ENCODE measurements at regions not wholly inside any gene's neighbourhood (a gene's known extent, or its start where the extent isn't known, plus 50 kb on each side); places are given as distances from the start of the nearest gene placed in this dataset.

DNA sequence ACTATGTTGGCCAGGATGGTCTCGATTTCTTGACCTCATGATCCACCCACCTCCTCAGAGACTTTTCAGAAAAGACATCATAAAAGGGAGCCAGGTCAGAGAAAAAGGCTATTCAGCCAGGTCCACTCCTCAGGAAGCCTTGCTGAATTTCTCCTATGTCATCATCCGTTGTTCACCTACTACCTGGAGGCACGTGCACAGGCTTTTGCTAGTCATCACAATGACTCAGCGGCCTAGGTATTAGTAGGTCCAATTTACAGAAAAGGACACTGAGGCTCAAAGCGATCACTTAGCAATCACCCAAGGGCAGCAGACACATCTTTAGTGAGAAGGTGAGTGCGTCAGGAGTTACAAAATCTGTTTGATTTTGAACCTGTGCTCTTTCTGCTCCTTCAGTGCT, 72.3 kb upstream of the RAD23B start:
- DNase-seq (ENCODE audit: low read depth), result no peak

DNA sequence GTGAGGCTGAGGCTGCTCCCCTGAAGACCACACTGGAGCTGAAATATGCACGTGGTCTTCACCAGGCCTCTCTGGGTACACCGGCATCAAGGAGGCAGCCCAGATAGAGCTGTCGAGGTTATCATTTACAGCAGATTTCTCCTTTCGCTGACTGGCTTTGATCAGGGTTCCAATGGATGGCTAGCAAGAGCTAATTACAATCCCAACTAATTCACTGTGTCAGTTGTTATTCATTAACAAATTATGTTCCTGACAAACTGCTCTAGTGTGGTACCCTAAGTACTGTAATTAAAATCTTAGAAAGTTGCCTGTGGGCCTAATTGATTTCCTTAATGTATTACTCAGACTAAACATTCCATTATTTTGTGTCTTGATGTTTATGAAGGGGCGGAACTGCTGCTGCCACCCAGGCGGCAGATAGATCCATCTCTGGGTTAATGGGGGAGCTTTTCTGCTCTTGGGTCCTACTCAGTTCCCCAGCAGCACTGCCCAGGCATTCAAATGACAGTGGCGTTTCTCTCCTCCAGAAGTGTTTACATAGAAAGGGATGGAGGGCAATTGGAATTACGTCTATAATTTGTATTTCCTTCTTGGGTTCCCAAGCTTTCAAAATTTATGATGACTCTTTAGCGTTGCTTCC, 71.7 kb upstream of the RAD23B start:
- no peak for DNase-seq (ENCODE audit: low read depth)

DNA sequence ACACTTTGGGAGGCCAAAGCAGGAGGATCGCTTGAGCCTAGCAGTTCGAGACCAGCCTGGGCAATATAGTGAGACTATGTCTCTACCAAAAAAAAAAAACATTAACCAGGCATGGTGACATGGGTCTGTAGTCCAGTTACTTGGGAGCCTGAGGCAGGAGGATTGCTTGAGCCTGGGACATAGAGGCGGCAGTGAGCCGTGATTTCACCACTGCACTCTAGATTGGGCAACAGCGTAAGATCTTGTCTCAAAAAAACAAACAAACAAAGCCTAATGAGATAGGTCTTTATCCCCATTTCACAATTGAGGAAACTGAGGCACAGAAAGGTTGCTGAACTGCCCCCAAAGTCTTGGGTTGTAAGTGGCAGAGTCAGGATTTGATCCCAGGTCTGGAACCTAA, 70.5 kb upstream of the RAD23B start:
- no peak for DNase-seq (ENCODE audit: low read depth)

DNA sequence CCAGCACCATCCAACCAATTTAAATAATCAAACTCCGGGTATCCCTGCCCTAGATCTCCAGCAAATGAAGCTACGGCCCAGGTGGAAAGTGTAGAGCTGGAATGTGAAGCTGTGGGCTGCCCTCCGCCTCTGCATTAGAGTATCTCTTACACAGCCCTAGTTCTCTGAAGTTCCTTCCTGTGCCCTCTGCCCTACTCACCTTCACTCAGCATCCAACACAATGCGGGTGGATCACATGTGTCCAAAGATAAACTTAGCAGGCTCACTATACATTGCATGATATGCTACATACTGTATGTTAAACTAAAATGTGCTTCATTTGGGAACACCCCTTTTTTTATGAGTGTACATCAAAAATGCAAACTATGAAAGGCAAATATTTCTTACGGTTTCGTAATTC, 70.0 kb upstream of the RAD23B start:
- peak; percentile 77 for DNase-seq (ENCODE audit: low read depth)

DNA sequence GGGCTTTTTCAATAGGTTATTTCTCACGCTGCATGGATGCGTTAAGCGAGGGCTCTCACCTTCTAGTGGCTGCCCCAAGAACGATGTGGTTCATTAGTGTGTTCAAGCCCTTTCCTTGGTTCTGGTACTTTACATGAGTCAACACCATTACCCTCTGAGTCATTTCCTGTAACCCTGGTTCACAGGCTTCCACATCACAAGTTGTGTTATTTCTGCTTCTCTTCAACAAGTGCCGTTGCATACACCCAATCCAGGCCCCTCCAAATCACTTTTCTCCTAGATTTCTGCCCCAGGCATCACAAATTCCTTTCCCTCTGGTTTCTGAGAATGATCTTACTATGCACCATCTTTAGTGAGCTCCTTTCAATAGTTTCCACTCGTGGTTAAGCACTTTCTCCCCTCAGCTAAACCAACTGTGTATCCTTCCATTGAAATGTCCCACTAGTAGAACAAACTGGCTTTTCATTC, 69.5 kb upstream of the RAD23B start:
- peak; percentile 96 for DNase-seq (ENCODE audit: low read depth)

DNA sequence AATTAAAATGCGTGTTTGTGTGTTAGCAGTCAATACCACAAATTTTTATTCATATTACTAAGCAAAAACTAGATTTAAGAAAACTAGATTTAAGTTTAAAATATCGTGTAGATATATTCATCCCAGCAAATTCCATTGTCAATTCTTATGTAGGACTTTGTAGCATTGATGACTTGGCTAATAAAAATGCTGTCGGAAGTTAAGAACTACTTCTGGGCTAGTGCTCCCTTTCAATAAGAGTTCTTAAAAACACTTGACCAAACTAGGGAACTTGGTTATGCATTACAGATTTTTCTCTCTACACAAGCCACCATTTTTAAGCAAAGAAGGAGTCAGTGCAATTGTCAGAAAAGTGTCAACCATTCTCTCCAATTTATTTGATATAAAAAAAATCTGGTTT, 68.7 kb upstream of the RAD23B start:
- DNase-seq (ENCODE audit: low read depth), result no peak

DNA sequence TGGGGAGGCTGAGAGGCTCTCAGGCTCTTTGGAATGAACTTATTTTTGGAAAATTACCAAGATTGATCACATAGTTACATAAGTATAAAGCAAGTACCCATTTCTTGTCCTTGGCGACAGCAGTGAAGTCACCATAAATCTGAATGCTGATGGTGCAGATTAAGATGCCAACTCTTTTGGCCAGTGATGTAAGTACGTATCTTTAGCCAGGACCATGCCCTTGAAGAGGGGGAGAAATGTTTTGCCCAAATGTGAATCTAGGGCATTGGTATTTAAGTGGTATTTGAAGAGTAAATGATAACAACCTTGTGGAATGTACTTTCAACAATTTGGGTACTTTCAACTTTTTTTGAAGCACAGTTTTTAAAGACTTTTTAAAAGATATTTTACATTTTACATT, 68.2 kb upstream of the RAD23B start:
- DNase-seq (ENCODE audit: low read depth), result peak; percentile 20

DNA sequence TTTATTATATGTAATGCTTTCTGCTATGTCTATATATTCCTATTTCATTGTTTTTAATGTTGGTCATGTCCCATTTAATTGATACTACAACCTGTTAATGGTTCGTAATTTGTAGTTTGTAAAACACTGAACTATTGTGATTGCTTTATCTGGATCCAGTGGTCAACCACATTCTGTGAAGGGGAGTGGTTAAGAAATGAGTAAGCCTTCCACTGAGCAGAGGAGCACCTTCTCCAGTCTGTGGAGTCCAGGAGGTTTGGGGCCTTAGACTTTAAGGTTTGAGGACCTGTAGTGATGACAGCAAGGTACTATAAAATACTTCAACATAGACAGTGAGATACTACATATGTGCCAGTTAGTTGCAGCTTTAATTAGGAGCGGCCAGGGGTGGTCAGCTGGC, 67.7 kb upstream of the RAD23B start:
- DNase-seq (ENCODE audit: low read depth), result peak; percentile 79

DNA sequence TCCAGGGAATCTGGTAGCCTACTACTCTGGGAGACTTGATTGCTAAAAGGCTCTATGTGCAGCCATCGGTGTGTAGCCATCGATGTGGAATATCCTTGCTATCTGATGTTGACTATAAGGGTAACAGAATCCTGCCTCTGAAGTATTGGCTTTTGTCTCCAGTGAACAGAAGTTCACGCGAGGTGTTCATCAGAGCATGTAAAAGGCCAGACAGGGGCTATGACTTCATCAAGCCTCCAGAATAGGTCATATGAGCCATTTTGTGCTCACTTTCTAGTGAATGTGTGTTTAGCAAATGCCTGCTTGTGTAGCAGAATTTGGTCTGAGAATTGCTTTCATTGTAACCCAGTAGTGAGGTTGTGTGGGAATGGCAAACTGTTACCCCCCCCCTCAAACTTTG, 66.8 kb upstream of the RAD23B start:
- DNase-seq (ENCODE audit: low read depth), result no peak

DNA sequence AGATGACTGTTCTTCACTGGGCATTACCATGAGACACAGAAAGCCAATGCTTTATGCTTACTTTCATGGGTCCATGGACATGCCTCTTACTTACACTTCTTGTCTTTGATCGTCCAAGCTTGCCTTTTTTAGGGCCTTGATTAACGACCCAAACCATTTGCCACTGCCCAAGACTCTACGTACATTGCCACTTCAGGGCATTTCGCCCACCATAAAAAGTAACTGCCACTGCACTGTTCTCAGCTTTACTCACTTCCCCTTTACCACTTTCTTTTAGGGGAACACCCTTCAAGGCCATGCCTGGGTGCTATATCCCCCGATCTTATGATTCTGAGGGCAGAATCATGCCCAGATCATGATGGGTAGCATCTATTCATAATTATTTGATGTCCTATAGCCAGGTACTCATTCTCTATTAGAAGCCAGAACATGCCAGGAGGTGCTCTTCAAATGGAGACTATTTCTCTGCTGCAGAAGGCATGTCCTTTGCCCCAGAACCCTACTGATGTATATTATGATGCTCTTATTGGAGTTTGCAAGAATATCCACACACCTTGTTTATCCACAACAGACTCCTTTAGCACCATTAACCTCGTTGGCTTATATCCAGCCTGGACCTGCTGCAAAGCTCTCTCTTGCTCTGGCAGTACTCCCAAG, 64.1 kb upstream of the RAD23B start:
- no peak for DNase-seq (ENCODE audit: low read depth)

DNA sequence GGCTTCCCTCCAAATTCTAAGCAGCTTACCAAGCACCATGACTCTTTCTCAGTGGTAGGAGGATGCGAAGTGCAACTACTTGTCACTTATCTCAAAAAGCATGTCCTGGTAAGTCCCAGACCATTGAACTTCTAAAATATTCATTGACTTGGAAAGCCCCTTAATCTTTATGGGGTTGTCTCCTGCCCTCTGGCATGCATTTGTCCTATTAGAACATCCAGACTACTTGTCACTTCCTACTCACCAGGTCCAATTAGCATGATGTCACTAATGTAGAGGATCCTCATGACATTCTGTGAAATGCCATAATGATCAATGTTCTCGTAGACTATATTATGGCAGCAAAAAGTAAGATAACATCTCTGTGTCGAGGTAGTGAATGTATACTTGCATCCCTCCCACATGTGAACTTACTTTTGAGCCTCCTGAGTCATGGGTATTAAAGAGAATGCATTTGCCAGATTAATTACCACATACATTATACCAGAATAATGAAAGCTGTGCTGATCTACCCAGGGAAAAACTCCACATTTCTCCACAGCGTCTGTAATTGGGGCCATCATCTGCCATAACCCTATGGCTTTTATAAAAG, 63.5 kb upstream of the RAD23B start:
- no peak for DNase-seq (ENCODE audit: low read depth)

DNA sequence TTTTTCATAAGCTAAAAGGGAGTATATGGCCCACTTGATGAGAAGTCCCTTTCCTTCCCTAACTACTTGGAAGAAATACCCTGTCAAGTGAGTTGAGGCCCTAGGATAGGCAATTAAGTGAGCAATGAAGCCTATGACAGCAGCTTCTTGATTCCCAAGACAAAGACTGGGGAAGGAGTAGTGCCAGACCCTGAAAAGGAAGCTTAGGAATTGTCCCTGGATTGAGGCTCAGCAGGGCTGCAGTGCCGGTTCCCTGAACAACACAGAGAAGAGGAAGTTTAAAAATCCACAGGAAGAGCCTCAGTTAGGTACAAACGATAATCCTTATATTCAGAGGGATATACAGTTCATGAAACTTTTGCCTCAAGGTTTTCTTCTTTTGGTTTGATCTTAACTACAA, 61.8 kb upstream of the RAD23B start:
- no peak for DNase-seq (ENCODE audit: low read depth)

DNA sequence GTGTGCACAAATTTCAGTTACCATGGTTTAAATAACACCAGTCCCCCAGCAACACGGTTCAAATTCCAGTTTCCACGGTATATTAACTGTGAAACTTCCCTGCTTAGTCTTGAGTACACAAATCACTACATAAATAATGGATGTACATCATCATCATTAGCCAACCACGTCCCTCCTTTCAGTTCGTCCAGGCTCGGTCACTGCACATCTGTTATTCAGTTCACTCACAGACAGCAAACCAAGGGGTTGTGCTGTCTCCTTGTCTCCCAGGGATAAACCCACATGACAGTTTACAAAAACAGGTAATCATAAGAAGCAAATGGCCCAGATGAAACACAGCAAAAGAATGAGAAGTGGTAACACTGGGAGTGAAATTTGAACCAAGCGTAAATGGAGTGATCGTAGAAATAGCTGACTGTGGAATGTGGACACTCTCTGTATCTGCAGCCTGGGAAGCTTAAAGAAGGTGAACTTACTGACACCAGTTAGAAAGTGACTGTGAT, 61.0 kb upstream of the RAD23B start:
- DNase-seq (ENCODE audit: low read depth), result peak; percentile 55

DNA sequence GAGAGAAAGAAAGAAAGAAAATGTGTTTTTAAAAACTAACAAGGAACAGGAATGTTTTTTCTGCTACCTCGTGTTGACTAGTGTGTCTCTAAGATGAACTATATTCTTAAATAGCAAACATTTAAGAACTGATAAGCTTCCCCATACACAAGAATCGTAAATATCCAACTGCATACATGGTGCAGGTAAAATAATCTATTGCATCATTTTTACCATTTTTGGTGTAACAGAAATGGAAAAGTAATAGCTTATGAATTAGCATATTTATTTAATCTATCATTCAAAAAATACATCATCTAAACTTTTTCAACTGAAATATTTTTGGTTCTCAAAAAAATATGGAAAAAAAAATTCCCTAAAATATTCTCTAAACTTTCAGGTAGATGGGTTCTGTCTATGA, 59.7 kb upstream of the RAD23B start:
- DNase-seq (ENCODE audit: low read depth), result no peak

DNA sequence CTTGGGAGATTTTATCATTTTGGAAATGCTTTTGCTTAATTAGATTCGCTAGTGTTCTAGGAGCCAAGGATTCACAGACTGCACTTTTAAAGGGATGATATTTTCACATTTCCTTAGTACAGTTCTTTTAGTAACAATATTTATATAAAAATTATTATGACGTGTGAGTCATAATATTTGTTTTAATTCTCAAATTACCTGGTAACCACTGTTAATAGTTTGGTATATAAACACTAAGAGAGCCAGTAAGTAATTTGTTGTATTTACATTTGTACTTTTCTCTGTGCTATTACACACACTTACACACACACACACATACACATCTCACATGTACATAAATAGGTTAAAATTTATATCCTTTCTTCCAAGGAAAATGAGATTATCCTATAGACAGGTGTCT, 58.8 kb upstream of the RAD23B start:
- no peak for DNase-seq (ENCODE audit: low read depth)

DNA sequence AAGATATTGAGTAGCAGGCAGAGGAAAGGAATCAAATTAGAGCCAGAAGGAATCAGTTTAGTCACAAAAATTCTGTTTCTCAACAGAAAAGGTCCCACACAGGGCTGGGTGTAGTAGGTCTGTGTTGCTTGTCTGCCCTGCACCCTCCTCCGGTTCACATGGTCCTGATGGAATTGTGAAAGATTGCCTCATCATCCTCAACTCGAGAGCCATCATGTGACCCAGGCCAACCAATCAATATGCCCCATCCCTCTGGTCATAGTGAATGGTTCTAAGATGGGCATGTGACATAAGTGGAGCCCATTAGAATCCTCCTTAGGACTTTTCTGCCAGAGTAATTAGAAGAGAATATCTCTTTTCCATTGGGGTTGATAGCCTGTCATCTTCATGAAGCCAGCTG, 56.7 kb upstream of the RAD23B start:
- DNase-seq (ENCODE audit: low read depth), result no peak

DNA sequence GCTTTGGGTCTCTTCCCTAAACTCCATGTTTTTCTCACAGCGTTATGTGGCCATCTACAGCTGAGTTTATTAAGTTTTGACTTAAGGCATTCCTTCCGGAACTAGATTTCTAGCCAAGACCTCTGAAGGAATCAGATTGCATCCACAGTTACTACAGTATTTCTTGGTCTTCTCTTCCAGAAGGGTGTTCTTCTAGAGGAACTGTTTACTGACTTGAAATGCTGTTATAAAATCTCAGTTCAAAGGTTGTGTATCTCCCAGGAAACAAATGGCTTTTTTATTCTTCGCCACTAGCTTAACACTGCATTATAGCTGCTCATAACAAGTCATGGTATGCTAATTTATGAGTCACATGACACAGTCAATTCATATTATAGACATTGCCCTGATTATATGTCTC, 55.3 kb upstream of the RAD23B start:
- no peak for DNase-seq (ENCODE audit: low read depth)

DNA sequence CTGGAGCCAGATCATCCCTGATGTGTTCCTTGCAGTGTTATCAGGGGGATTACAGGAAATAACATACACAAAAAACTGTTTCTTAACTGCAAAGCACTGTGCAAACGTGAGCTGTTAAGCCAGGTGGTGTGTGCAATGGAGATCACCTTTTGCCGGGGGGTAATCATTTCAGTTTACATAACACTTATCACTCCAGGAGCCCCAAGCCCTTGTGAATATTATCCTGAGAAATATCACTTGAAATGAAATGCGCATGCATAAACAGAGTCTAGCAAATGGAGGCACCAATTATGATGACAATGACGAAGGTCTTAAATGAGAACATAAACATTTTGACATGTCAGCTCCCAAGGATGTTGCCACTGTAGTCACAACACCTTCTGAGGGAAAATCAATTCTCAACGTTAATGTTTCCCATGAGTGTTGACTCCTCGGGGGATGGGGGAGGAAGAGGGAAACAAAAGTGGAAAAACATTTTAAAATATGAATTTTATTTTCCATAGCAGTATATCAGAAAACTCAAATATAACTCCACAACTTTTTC, 54.5 kb upstream of the RAD23B start:
- no peak for DNase-seq (ENCODE audit: low read depth)

DNA sequence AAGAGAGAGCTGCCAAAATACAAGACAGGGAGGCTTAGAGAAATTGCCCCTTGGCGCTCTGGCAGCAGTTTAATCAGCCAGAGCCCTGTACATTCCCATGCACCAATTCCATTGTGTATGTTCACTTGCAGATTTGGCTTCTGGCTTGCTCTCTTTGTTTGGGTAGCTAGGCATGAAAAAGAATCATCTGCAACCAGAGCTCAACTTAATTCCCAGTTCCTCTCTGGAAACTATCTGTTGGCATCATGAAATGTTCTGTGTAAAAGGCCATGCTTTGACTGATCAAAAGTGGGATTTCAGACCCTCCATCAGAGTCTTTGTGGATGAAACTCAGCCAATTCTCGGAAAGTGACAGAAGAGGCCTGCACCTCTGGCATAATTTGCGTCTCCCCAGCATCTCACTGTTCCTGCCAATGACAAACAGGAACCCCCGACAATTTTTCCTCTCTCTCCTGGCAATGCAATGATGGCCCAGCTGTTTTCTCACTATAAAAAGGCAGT, 53.8 kb upstream of the RAD23B start:
- DNase-seq (ENCODE audit: low read depth), result no peak
